ENCODE measurements at regions not wholly inside any gene's neighbourhood (a gene's known extent, or its start where the extent isn't known, plus 50 kb on each side); places are given as distances from the start of the nearest gene placed in this dataset.

GRCh38 chr2:145184741-145185651, 665.1 kb upstream of the ZEB2 start:
- no peaks in the 10 kb centered on the region for H3K36me3 Mint-ChIP-seq
- no peak overlapping the region for H3K4me3 Mint-ChIP-seq
- DNase-seq (ENCODE audit: low spot score in 2 of 2) (no peak), ATAC-seq (ENCODE audit: low read depth) (no peak)
- H3K9me3 Mint-ChIP-seq = no peaks in the 10 kb centered on the region
- no peak overlapping the region for H3K27ac Mint-ChIP-seq
- H3K27me3 Mint-ChIP-seq = no peaks in the 10 kb centered on the region
- H3K4me1 Mint-ChIP-seq = peaks cover 8% of the 10 kb centered on the region

DNA sequence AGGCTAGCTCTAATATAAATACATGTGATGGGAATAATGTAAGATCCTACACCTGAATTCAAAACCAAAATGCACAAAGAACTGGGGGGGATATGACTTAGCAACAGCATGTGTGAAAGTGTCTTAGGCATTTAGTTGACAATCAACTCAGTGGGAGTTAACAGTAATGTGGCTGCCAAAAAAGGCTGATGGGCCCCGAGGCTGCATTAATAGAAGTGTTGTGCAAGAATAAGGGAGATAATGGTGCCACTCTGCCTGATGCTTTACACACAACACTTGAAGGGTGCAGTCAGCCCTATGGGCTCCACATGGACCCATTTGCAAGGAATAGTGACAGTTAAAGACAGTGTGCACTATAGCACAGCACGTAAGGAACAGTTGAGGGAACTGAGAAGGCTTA, 649.4 kb upstream of the ZEB2 start:
- H3K4me1 Mint-ChIP-seq = no peaks in the 10 kb centered on the region
- H3K27ac Mint-ChIP-seq = no peak overlapping the region
- no peaks in the 10 kb centered on the region for H3K9me3 Mint-ChIP-seq
- no peaks in the 10 kb centered on the region for H3K36me3 Mint-ChIP-seq
- no peak for ATAC-seq (ENCODE audit: low read depth)
- H3K27me3 Mint-ChIP-seq = no peaks in the 10 kb centered on the region
- H3K4me3 Mint-ChIP-seq = no peak overlapping the region
- no peak for DNase-seq (ENCODE audit: low spot score in 2 of 2)

GRCh38 chr2:145168091-145168490, 648.2 kb upstream of the ZEB2 start:
- no peak for ATAC-seq (ENCODE audit: low read depth)
- Mint-ChIP-seq H3K36me3 (no peaks in the 10 kb centered on the region), H3K9me3 (no peaks in the 10 kb centered on the region), H3K4me1 (no peaks in the 10 kb centered on the region), H3K27ac (no peak overlapping the region), H3K4me3 (no peak overlapping the region), H3K27me3 (no peaks in the 10 kb centered on the region)
- no peak for DNase-seq (ENCODE audit: low spot score in 2 of 2)

- H3K4me3 Mint-ChIP-seq = no peak overlapping the region
- no peak for ATAC-seq (ENCODE audit: low read depth)
- no peaks in the 10 kb centered on the region for H3K27me3 Mint-ChIP-seq
- DNase-seq (ENCODE audit: low spot score in 2 of 2) = no peak
- peaks cover 2% of the 10 kb centered on the region for H3K36me3 Mint-ChIP-seq
- H3K27ac Mint-ChIP-seq = no peak overlapping the region
- peaks cover 2% of the 10 kb centered on the region for H3K9me3 Mint-ChIP-seq
- no peaks in the 10 kb centered on the region for H3K4me1 Mint-ChIP-seq
Measured at GRCh38 chr2:145166731-145167302, 646.9 kb upstream of the ZEB2 start.

DNA sequence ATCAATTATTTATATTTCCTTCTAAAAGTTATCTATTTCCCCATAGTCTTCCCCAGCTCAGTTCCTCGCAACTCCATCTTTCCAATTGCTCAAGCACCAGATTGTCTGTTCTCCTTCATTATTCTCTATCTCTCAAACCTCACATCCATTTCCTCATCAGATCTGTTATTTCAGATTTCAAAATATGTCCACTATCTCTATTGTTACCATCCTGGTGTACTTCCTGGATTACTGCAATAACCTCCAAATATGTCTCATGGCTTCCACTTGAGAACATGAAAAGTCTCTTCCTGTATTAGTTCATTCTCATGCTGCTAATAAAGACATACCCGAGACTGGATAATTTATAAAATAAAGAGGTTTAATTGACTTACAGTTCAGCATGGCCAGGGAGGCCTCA, 641.7 kb upstream of the ZEB2 start:
- Mint-ChIP-seq H3K9me3 (peaks cover 2% of the 10 kb centered on the region), H3K4me1 (no peaks in the 10 kb centered on the region), H3K4me3 (no peak overlapping the region), H3K27ac (no peak overlapping the region), H3K36me3 (peaks cover 2% of the 10 kb centered on the region), H3K27me3 (no peaks in the 10 kb centered on the region)
- DNase-seq (ENCODE audit: low spot score in 2 of 2) (no peak), ATAC-seq (ENCODE audit: low read depth) (no peak)

DNA sequence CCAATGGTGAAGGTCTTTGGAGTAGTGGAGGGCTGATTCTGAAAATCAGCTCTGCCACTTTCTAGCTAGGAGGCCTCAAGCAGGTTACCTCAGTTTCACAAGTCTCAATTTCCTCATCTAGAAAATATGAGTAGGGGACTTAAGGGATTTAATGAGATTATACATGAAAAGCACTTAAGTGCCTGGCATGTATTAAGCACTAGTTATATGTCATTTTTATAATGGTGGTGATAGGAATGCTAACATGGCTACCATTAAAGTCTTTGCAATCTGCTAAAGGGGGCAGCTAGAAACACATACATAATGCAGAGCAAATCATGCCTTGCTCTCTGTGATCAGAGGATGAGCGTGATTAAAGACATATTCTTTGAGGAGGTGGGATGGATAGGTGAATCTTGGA, 640.9 kb upstream of the ZEB2 start:
- Mint-ChIP-seq H3K27me3 (no peaks in the 10 kb centered on the region), H3K9me3 (peaks cover 3% of the 10 kb centered on the region), H3K4me1 (no peaks in the 10 kb centered on the region), H3K4me3 (no peak overlapping the region), H3K27ac (no peak overlapping the region), H3K36me3 (peaks cover 2% of the 10 kb centered on the region)
- DNase-seq (ENCODE audit: low spot score in 2 of 2) = no peak
- ATAC-seq (ENCODE audit: low read depth) = no peak

- Mint-ChIP-seq H3K27ac (no peak overlapping the region), H3K27me3 (no peaks in the 10 kb centered on the region), H3K36me3 (peaks cover 2% of the 10 kb centered on the region), H3K9me3 (peaks cover 5% of the 10 kb centered on the region), H3K4me1 (no peaks in the 10 kb centered on the region), H3K4me3 (no peak overlapping the region)
- ATAC-seq (ENCODE audit: low read depth) = no peak
- no peak for DNase-seq (ENCODE audit: low spot score in 2 of 2)
Measured at GRCh38 chr2:145159676-145160075, 639.8 kb upstream of the ZEB2 start.

DNA sequence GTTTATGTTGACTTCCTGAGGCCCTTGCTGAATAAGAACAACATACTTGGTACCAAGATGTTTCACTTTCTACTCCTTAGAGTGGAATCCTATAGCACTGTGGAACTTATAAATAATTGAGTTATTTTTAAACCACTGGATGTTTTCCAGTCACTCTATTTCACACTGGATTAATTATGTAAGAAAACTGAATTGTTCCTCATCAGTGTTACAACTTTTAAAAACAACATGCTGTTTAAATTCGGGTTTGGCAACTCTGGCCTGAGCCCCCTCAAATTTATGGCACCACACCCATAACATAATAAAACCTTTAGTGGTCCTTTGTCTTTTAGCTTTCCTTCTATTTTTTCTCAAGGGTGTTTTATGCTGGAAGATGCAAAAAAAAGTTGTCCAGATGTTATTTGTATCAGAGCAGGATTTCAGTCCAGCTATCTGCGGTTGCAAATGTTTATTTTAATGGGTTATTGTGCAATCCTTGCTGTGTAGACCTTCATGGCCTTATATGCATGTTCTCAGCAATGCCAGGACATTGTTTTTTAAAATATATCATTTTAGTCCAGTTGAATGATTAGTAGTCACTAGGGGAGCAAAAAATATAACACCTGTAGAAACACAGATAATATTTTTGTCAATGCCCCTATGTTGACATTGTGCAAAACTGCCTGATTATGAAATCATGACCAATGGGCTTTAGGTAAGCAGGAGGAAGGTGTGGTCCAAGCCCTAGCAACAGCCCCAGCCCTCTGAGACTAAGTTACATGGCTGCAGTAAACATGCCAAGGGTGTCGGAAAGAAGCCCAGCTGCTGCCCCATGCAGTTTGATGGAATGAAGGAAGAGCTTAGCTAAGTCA, 638.0 kb upstream of the ZEB2 start:
- Mint-ChIP-seq H3K9me3 (peaks cover 12% of the 10 kb centered on the region), H3K4me3 (no peak overlapping the region), H3K27me3 (no peaks in the 10 kb centered on the region), H3K36me3 (peaks cover 4% of the 10 kb centered on the region), H3K27ac (no peak overlapping the region), H3K4me1 (no peaks in the 10 kb centered on the region)
- DNase-seq (ENCODE audit: low spot score in 2 of 2) (no peak), ATAC-seq (ENCODE audit: low read depth) (no peak)

GRCh38 chr2:145157036-145157675, 637.2 kb upstream of the ZEB2 start:
- ATAC-seq (ENCODE audit: low read depth) = no peak
- no peak for DNase-seq (ENCODE audit: low spot score in 2 of 2)
- no peaks in the 10 kb centered on the region for H3K27me3 Mint-ChIP-seq
- H3K4me3 Mint-ChIP-seq = no peak overlapping the region
- peaks cover 2% of the 10 kb centered on the region for H3K36me3 Mint-ChIP-seq
- peaks cover 10% of the 10 kb centered on the region for H3K9me3 Mint-ChIP-seq
- H3K27ac Mint-ChIP-seq = no peak overlapping the region
- H3K4me1 Mint-ChIP-seq = no peaks in the 10 kb centered on the region

GRCh38 chr2:145156199-145156598, 636.3 kb upstream of the ZEB2 start:
- Mint-ChIP-seq H3K9me3 (peaks cover 10% of the 10 kb centered on the region), H3K36me3 (peaks cover 2% of the 10 kb centered on the region), H3K4me3 (no peak overlapping the region), H3K27ac (no peak overlapping the region), H3K27me3 (no peaks in the 10 kb centered on the region), H3K4me1 (no peaks in the 10 kb centered on the region)
- ATAC-seq (ENCODE audit: low read depth) (no peak), DNase-seq (ENCODE audit: low spot score in 2 of 2) (no peak)

- no peaks in the 10 kb centered on the region for H3K27me3 Mint-ChIP-seq
- ATAC-seq (ENCODE audit: low read depth) (no peak), DNase-seq (ENCODE audit: low spot score in 2 of 2) (no peak)
- no peaks in the 10 kb centered on the region for H3K4me1 Mint-ChIP-seq
- no peak overlapping the region for H3K27ac Mint-ChIP-seq
- peaks cover 10% of the 10 kb centered on the region for H3K9me3 Mint-ChIP-seq
- no peak overlapping the region for H3K4me3 Mint-ChIP-seq
- H3K36me3 Mint-ChIP-seq = peaks cover 2% of the 10 kb centered on the region
Measured at GRCh38 chr2:145155196-145155595, 635.3 kb upstream of the ZEB2 start.

DNA sequence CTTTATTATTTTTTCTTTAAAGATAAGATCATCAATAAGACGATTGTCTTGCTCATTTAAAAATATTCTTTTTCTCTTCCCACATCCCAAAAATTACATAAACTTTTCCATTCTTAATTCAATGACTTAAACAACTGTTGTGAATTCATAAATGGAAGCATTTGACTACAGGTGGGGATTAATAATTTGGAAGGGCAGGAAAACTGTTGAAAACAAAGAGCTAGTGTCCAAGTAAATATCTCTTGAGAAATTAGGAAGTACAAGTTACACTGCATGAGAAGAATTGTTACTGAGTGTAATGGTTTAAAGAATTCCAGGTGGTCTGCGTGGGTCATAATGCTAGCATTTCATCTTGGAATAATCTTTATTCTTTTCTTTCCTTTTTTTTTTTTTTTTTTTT, 634.8 kb upstream of the ZEB2 start:
- Mint-ChIP-seq H3K36me3 (peaks cover 2% of the 10 kb centered on the region), H3K4me1 (no peaks in the 10 kb centered on the region), H3K9me3 (peaks cover 10% of the 10 kb centered on the region), H3K27me3 (no peaks in the 10 kb centered on the region), H3K4me3 (no peak overlapping the region), H3K27ac (no peak overlapping the region)
- no peak for DNase-seq (ENCODE audit: low spot score in 2 of 2)
- ATAC-seq (ENCODE audit: low read depth) = no peak

DNA sequence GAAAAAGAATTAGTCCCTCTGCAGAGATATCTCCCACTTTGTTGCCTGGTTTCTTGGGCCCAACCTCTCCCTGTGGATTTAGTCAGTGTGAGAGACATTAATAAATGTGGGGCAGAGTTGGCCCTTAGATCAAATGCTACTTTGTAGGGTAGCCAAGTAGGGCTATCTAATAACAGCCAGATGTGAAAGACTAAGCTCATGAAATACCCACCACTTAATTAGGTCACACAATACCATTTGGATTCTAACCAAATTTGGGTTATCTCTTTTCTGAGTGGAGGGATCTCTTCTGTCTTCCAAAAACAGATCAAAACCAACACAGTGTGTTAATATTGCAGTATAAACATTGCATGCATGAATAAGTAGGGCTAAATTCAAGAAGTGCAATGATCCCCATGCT, 626.8 kb upstream of the ZEB2 start:
- no peaks in the 10 kb centered on the region for H3K9me3 Mint-ChIP-seq
- no peak overlapping the region for H3K27ac Mint-ChIP-seq
- H3K36me3 Mint-ChIP-seq = no peaks in the 10 kb centered on the region
- H3K4me1 Mint-ChIP-seq = no peaks in the 10 kb centered on the region
- H3K4me3 Mint-ChIP-seq = no peak overlapping the region
- ATAC-seq (ENCODE audit: low read depth) = no peak
- H3K27me3 Mint-ChIP-seq = no peaks in the 10 kb centered on the region
- DNase-seq (ENCODE audit: low spot score in 2 of 2) = no peak

Data from memory B cell (primary cell).